ENCODE measurements at regions not wholly inside any gene's neighbourhood (a gene's known extent, or its start where the extent isn't known, plus 50 kb on each side); places are given as distances from the start of the nearest gene placed in this dataset.

DNA sequence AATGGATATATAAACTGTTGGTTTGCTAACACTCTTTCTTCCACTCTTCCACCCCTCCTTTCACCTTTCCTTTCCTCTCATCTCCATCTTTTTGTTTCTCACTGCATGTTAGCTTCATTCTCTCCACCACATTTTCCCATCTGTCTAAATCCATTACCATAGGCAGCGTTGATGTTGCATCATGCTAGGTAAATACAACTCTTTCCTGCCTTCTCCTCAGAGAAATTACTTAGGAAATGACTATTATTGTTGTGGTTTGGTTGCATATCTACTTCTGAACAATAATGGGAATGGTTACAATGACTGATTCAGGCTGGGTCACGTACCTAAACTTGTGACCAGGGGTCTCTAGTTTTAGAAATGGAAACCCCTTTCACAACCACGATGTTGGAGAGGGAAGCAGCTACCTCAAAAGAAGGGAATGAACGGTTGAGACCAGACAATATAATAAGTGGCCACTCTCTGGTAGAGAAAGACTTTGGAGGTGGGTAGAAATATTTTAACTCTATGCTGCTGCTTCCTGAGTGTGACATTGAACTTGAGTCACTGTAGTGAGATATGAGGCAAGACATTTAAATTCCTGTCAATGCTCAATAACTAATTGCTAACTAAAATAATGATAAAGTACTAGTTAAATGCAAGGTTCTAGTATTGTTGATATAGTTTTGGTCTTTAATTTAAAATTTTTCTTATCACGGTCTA, 314.1 kb upstream of the TGFBR2 start:
- ChIA-PET POLR2A (no interaction called here), CTCF (interaction anchor here (0.6 to 1.5 kb wide), 2 partner anchors 56 to 96 kb away, joined by 3 read pairs; no protein-coding TSS in a partner anchor)
- no peak for DNase-seq (ENCODE audit: low read depth, low spot score)
- TF ChIP-seq, protein P1, sequence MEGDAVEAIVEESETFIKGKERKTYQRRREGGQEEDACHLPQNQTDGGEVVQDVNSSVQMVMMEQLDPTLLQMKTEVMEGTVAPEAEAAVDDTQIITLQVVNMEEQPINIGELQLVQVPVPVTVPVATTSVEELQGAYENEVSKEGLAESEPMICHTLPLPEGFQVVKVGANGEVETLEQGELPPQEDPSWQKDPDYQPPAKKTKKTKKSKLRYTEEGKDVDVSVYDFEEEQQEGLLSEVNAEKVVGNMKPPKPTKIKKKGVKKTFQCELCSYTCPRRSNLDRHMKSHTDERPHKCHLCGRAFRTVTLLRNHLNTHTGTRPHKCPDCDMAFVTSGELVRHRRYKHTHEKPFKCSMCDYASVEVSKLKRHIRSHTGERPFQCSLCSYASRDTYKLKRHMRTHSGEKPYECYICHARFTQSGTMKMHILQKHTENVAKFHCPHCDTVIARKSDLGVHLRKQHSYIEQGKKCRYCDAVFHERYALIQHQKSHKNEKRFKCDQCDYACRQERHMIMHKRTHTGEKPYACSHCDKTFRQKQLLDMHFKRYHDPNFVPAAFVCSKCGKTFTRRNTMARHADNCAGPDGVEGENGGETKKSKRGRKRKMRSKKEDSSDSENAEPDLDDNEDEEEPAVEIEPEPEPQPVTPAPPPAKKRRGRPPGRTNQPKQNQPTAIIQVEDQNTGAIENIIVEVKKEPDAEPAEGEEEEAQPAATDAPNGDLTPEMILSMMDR (IDR thresholded peaks at IDR 0.05; ENCODE audit: insufficient read depth, low read length, missing control alignments) = no peak
- no peak overlapping the region for H3K4me3 ChIP-seq (ENCODE audit: low read depth, low read length)

DNA sequence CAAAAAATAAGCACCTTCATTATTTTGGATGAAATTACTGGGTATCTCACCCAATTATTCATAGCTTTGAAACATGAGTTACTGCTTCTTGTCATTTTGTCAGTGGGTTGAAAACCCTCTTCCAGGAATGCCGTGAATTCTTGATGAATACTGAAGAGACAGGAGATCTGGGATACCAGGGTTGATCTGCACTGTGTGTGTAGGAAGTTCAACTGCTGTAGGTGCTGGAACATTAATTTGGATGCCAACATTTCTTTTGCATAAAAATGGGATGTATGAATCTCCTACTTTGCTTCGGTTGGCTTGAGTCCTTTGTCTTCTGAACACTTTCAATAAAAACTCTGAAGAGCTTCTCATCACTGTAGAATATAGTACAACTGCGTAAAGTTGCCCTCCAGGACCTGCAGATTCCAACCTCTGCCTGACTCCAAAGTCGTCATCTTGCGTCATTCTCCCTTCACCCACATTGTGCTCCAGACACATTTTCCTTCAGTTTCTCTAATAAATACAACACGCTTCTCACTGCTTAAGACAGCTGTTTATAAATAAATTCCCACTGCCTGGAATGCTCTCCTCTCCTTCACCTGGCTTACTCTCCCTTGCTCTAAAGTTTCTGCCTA, 312.7 kb upstream of the TGFBR2 start:
- TF ChIP-seq, protein P1 (IDR thresholded peaks at IDR 0.05; ENCODE audit: insufficient read depth, low read length, missing control alignments) = no peak
- ChIA-PET POLR2A (no interaction called here), CTCF (interaction anchor here (1.0 to 1.6 kb wide), 3 partner anchors 14 to 55 kb away, joined by 3 to 4 read pairs (median 3); no protein-coding TSS in a partner anchor)
- no peak for DNase-seq (ENCODE audit: low read depth, low spot score)
- no peak overlapping the region for H3K4me3 ChIP-seq (ENCODE audit: low read depth, low read length)

DNA sequence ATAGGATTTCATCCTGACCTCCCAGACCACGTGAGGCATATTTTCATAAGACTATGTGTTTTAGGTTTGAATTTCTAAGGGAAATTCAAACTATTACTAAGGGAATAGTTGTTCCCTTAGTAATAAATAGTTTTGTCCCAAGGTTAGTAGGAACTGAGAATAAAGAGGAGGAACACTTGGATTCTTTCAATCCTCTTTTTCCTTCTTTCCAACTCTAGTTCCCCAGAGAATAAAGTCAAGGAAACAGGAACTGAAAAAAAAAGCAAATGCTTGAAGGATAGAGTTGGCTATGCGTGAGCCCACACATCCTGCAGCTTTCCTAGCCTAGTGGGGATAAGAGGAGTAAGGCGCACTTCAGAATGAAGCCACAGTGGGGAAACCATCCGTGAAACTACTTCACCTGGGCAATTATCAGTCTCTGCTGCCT, 312.1 kb upstream of the TGFBR2 start:
- no peak for DNase-seq (ENCODE audit: low read depth, low spot score)
- TF ChIP-seq, protein P1 (IDR thresholded peaks at IDR 0.05; ENCODE audit: insufficient read depth, low read length, missing control alignments) = no peak
- no peak overlapping the region for H3K4me3 ChIP-seq (ENCODE audit: low read depth, low read length)
- ChIA-PET CTCF (interaction anchor here (1.0 to 1.6 kb wide), 2 partner anchors 13 to 22 kb away, joined by 3 to 4 read pairs; no protein-coding TSS in a partner anchor), POLR2A (no interaction called here)

DNA sequence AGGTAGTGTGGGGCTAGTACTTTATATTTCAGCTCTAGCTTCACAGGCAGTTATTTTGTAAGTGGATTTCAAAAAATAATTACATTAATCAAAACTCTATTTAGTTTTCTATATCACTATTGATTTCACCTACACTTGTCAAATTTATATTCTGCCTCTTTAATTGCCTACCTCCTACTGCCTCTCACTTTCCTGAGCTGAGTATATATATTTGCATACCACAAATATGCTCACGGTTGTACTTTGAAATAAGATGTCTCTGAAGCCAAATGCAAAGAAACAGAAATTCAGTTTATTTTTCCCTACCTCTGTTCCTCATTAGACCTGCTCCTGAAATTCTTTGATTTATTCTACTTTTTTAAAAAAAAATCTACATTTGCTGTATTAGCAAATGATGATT, 309.3 kb upstream of the TGFBR2 start:
- TF ChIP-seq, protein P1 (IDR thresholded peaks at IDR 0.05; ENCODE audit: insufficient read depth, low read length, missing control alignments) = no peak

DNA sequence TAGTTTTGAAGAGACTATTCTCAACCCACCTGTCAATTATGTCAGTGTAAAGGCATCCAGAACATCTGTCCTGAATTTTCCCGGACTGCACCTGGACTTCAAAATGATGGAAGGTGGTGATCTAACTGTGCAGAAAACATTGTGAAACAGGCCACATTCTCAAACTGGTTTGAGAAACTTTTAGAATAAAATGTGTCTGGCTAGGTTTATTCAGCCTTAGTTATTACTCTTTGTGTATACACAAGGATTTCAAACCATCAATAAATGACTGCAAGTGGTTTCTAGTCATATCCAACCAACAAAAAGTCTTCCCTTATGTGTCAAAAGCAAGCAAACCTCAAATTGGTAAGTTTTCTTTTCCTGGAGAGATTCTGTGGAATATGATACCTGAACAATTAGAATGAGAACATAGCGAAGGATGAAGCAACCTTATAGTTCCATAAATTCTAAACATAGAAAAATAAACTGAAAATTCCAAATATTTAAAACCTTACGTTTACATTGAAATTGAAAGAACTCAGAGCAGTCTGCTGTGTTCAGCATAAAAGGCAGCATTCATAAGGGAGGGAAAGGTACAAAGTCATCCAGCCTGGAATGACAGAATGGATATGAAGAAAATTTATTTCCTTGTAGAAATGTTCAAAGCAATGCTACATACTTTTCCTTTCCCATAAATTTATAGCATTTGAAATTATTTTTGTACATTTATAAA, 306.6 kb upstream of the TGFBR2 start:
- TF ChIP-seq, protein P1 (IDR thresholded peaks at IDR 0.05; ENCODE audit: insufficient read depth, low read length, missing control alignments) = no peak
- no peak for DNase-seq (ENCODE audit: low read depth, low spot score)
- ChIA-PET CTCF (no interaction called here), POLR2A (no interaction called here)
- no peak overlapping the region for H3K4me3 ChIP-seq (ENCODE audit: low read depth, low read length)

More for the DNA sequence above, 309.3 kb upstream of the TGFBR2 start:
- CTCF ChIA-PET = interaction anchor here (1.0 kb wide), 1 partner anchor 396 kb away, joined by 3 read pairs; no protein-coding TSS in a partner anchor
- no peak for DNase-seq (ENCODE audit: low read depth, low spot score)
- POLR2A ChIA-PET = no interaction called here
- no peak overlapping the region for H3K4me3 ChIP-seq (ENCODE audit: low read depth, low read length)

DNA sequence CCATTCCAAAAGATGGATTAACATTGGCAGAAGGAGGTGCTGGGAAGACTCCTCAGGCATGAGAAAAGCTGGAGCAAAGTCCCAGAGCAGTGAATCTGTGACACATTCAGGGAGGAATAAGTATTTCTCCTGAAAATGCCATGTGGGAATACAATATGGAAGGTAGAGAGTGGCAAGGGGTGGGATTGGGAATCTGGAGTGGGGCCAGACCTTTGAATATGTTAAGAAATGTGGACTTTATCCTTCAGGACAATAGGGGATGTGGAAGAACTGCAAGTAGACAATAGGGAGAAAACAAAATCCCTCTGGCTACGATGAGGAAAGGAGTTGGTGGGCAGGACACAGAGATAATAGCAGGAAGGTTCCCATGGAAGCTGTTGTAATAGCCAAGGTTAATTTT, 305.6 kb upstream of the TGFBR2 start:
- TF ChIP-seq, protein P1 (IDR thresholded peaks at IDR 0.05; ENCODE audit: insufficient read depth, low read length, missing control alignments) = no peak
- POLR2A ChIA-PET = no interaction called here
- H3K4me3 ChIP-seq (ENCODE audit: low read depth, low read length) = no peak overlapping the region
- CTCF ChIA-PET = no interaction called here
- DNase-seq (ENCODE audit: low read depth, low spot score) = no peak
